MV-4-11 (cell line): ENCODE measurements at regions not wholly inside any gene's neighbourhood (a gene's known extent, or its start where the extent isn't known, plus 50 kb on each side); places are given as distances from the start of the nearest gene placed in this dataset.
A peak's percentile ranks its signal among the peaks of the same experiment; 100 is the strongest.

Source experiments
- DNase-seq: peaks from one replicate; lab custom pipeline; 2025; lab: John Stamatoyannopoulos, UW

DNA sequence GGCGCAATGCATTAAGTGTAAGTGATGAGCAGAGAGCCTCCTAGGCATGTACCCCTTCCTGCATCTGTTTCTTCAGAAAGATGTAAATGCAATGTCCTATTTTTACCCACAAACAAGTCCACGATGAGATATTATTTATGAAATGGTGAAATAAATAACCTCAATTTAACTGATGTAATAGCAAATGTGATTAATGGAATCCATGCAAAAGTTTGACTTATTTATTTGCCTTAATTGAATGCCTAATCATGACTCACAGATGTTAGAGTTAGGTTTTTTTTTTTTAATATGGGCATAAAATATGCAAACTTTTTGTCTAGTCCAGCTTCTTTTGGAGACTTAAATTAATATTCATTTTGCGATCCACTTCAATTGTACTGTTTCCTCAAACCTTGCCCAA lies 67.7 kb upstream of the ITGA4 start:
- DNase-seq = no peak

DNA sequence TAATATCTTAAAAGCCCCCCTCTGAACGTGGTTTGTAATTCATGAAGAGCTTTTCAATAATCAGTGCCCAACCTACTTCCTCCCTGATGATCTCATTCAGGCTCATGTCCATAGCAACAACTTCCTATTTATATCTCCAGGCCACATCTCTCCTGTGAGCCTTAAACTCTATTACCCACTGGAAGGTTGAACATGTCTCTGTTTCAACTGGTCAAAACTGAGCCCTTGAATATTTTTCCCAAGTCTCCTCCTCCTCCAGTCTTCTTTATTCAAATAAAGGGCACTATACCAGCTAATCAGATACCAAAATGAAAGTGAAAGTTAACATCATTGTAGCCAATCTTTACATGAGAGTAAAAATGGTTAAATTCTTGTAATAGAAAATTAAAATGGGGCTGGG lies 63.7 kb upstream of the ITGA4 start:
- peak; percentile 78 for DNase-seq

DNA sequence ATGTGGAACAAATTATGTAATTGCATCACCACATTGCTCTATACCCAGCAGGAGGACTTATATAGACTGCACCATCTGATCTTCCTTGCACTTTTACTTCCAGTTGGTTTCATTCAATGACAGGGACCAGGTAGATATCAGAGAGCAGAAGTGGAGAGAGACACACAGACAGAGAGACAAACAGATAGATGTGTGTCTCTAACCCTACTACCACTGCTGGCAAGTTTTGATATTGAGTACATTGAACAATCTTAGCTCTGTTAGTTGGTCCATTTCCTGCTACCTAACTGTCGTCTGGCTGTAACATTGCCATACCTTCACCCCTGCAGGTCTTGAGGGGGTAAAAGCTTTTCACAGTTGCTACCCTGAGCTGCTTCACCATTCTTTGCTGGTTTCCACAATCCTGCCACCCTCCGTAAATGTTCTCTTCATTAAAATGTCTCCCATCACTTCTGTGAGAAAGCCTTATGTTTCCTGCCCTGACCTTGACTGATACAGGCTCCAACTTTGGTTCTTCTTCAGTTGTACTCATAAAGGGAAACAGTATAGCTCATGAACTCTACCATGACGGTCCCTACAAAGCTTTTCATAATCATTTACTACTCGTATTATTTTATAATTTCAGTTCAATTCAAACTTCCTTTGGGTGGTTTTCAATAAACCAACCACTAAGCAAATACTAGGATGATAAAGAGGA lies 62.3 kb upstream of the ITGA4 start:
- DNase-seq = peak; percentile 51

GRCh38 chr2:181395851-181396250 lies 61.3 kb upstream of the ITGA4 start:
- peak; percentile 64 for DNase-seq

- peak; percentile 29 for DNase-seq
Observed at GRCh38 chr2:181396256-181397123, 60.7 kb upstream of the ITGA4 start.

GRCh38 chr2:181397331-181397730 lies 59.9 kb upstream of the ITGA4 start:
- no peak for DNase-seq

- DNase-seq = no peak
Observed at GRCh38 chr2:181398000-181398399, 59.2 kb upstream of the ITGA4 start.

DNA sequence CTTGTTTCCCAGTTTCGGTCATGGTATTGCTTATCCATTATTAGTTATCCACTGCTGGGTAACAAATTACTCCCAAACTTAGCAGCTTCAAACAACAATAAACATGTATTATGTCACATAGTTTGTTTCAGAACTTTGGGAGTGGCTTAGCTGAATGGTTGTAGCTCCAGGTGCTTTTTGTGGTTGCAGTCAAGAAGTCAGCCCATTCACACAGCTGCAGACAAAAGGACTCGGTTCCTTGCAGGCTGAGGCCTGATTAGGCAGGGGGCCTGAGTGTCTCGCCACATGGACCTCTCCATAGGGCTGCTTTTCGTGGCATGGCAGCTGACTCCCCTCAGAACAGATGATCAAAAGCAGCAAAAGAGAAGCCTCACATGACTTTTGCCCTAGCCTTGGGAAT lies 58.2 kb upstream of the ITGA4 start:
- DNase-seq = no peak

DNA sequence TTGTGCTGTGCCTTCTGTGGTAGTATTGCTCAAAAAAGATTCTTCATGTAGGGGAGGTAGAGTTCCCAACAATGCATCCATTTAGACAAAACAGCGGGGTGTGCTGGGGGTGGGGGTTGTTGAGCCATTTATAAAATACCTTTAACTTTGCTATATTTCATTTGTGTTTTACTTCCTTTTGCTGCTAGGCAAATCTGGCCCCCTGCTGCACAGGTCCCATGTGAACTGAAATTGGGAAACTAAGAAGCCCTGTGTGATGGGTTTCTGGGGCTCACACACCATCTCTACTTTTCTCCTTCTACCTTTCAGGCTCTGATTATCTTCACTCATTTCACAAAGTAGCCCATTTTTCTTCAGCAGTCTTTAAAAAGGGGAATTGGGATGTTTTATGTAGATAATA lies 52.7 kb upstream of the ITGA4 start:
- DNase-seq = no peak

DNA sequence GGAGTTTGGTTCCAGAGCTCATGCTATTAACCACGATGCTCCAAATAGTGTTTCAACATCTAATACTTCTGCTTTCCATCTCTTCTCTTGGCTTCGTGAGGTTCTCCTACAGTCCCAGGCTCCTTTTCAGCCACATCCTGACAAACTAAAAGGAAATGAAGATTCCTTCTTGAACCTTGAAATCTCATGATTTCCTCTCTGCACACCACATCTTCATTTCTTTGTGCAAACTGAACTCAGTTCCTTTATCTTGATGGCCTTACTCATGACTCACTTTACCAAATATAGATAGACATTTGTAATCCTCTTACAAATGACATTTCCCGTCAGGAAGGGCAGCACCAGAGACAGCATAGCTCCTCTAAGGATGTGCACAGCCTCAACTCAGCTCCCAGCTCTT lies 50.0 kb upstream of the ITGA4 start:
- DNase-seq = peak; percentile 98
